HG03135 (cell line): ENCODE measurements at regions not wholly inside any gene's neighbourhood (a gene's known extent, or its start where the extent isn't known, plus 50 kb on each side); places are given as distances from the start of the nearest gene placed in this dataset.
"Not testable (repeated sequence)": the region's sequence is repeated elsewhere in the genome, so short reads cannot be mapped to it uniquely, and the experiment has no call there.

Source experiments
- ATAC-seq: cut with Tn5 transposase; IDR thresholded peaks from one replicate; pipeline ENCODE4 v1.9.1; 2021; ENCODE audit warnings: mild to moderate bottlenecking, moderate library complexity; ENCODE audit not compliant: unreplicated experiment

GRCh38 chr11:60592601-60593000 is 77.4 kb downstream of the MS4A13 start:
- no peak for ATAC-seq

GRCh38 chr11:60594998-60595642 is 79.9 kb downstream of the MS4A13 start:
- no peak for ATAC-seq

GRCh38 chr11:60607483-60607882 is 91.9 kb upstream of the MS4A8 start:
- no peak for ATAC-seq

- no peak for ATAC-seq
Measured at GRCh38 chr11:60609632-60610031, 89.8 kb upstream of the MS4A8 start.

- ATAC-seq: no peak
Measured at GRCh38 chr11:60610702-60611101, 88.7 kb upstream of the MS4A8 start.

- ATAC-seq: no peak
Measured at GRCh38 chr11:60615497-60615896, 83.9 kb upstream of the MS4A8 start.

- not testable (repeated sequence) for ATAC-seq
Measured at GRCh38 chr11:60621940-60622339, 77.5 kb upstream of the MS4A8 start.

- not testable (repeated sequence) for ATAC-seq
Measured at GRCh38 chr11:60622776-60623175, 76.6 kb upstream of the MS4A8 start.

- ATAC-seq: no peak
Measured at GRCh38 chr11:60625262-60625661, 74.2 kb upstream of the MS4A8 start.

GRCh38 chr11:60629399-60629798 is 70.0 kb upstream of the MS4A8 start:
- ATAC-seq: no peak

GRCh38 chr11:60631944-60632343 is 67.5 kb upstream of the MS4A8 start:
- no peak for ATAC-seq

GRCh38 chr11:60633645-60634044 is 65.8 kb upstream of the MS4A8 start:
- ATAC-seq: peak; percentile 56

GRCh38 chr11:60634126-60634525 is 65.3 kb upstream of the MS4A8 start:
- peak; percentile 37 for ATAC-seq

- no peak for ATAC-seq
Measured at GRCh38 chr11:60641940-60642339, 57.5 kb upstream of the MS4A8 start.

GRCh38 chr11:60647087-60647486 is 52.3 kb upstream of the MS4A8 start:
- no peak for ATAC-seq
